ENCODE measurements at regions not wholly inside any gene's neighbourhood (a gene's known extent, or its start where the extent isn't known, plus 50 kb on each side); places are given as distances from the start of the nearest gene placed in this dataset.

DNA sequence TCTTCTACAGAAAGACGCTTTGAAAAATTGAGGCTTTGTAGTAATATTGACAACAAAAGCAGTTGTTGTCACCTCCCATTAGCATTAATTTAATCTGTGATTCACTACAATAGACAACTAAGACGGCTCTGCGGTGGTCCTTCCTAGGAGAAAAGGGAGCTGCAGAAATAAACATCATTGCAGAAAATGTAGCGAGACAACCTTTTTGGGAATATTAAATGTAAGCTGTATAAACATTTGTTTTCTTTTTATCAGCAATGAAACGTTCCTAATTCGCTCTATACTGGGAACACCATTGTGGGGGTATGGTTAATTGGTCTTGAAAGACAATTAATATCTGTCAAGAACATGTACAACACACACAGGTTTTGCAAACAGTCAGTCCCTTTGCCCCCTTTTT, 583.3 kb upstream of the TENM3 start:
- TF ChIP-seq, protein P1, sequence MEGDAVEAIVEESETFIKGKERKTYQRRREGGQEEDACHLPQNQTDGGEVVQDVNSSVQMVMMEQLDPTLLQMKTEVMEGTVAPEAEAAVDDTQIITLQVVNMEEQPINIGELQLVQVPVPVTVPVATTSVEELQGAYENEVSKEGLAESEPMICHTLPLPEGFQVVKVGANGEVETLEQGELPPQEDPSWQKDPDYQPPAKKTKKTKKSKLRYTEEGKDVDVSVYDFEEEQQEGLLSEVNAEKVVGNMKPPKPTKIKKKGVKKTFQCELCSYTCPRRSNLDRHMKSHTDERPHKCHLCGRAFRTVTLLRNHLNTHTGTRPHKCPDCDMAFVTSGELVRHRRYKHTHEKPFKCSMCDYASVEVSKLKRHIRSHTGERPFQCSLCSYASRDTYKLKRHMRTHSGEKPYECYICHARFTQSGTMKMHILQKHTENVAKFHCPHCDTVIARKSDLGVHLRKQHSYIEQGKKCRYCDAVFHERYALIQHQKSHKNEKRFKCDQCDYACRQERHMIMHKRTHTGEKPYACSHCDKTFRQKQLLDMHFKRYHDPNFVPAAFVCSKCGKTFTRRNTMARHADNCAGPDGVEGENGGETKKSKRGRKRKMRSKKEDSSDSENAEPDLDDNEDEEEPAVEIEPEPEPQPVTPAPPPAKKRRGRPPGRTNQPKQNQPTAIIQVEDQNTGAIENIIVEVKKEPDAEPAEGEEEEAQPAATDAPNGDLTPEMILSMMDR (IDR thresholded peaks at IDR 0.05; ENCODE audit: insufficient read depth, low read depth, low read length), result no peak
- TF ChIP-seq EZH2 (IDR thresholded peaks at IDR 0.05; ENCODE audit: insufficient read depth, low read length), result no peak
